Activated T-cell treated with anti-CD3 and anti-CD28 coated beads, Interleukin-2, amount 50 U/mL, for 4 hours (primary cell): ENCODE measurements at regions not wholly inside any gene's neighbourhood (a gene's known extent, or its start where the extent isn't known, plus 50 kb on each side); places are given as distances from the start of the nearest gene placed in this dataset.

ENCODE experiments used
- ATAC-seq, 2 donors: fragments of 200-7000 bp; cut with Tn5 transposase; one replicate each; pipeline ENCODE4 v1.10.0; 2021
- DNase-seq: peaks from one replicate; pipeline ENCODE4 v3.0.0-alpha.2; 2020
- H3K27me3 Mint-ChIP-seq: one replicate; pipeline ENCODE4 v1.8.0; 2021; ENCODE audit warnings: low read depth, mixed read lengths
- H3K36me3 Mint-ChIP-seq: one replicate; pipeline ENCODE4 v1.8.0; 2022; ENCODE audit warnings: mixed read lengths; ENCODE audit not compliant: insufficient read depth
- H3K4me1 Mint-ChIP-seq: one replicate; pipeline ENCODE4 v1.8.0; 2021; ENCODE audit warnings: low read depth, mixed read lengths
- H3K4me3 Mint-ChIP-seq: one replicate; pipeline ENCODE4 v1.8.0; 2021; ENCODE audit warnings: mild to moderate bottlenecking, moderate library complexity, mixed read lengths
- H3K9me3 Mint-ChIP-seq: one replicate; pipeline ENCODE4 v1.8.0; 2021; ENCODE audit warnings: mixed read lengths

- no peak for ATAC-seq
Observed at GRCh38 chr17:77606865-77607210, 351.7 kb upstream of the TNRC6C start.

DNA sequence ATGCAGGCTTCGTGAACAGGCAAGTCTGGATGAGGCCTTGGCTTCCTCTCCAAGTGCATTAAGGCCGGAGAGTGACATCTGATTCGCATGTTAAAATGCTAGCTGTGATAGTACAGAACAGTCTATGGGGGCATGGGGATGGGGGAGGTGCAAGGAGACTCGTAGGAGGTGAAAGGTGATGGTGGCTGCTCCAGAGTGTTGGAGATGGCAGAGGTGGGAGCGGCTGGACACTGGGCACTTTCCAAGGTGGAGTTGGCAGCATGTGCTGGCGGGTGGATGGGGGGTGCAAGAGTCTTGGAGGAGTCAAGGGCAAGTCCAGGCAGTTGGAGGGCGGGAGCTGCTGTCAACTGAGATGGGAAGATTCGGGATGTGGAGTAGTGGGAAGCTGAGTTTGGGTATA lies 350.9 kb upstream of the TNRC6C start:
- peaks cover 27% of the 10 kb centered on the region for H3K4me1 Mint-ChIP-seq
- no peaks in the 10 kb centered on the region for H3K27me3 Mint-ChIP-seq
- ATAC-seq (no peak), DNase-seq (no peak)
- no peaks in the 10 kb centered on the region for H3K9me3 Mint-ChIP-seq
- no peak overlapping the region for H3K4me3 Mint-ChIP-seq
- no peaks in the 10 kb centered on the region for H3K36me3 Mint-ChIP-seq

More at GRCh38 chr17:77606865-77607210, 351.7 kb upstream of the TNRC6C start:
- H3K36me3 Mint-ChIP-seq = no peaks in the 10 kb centered on the region
- no peaks in the 10 kb centered on the region for H3K27me3 Mint-ChIP-seq
- H3K4me3 Mint-ChIP-seq = no peak overlapping the region
- no peak for DNase-seq
- H3K9me3 Mint-ChIP-seq = no peaks in the 10 kb centered on the region
- peaks cover 26% of the 10 kb centered on the region for H3K4me1 Mint-ChIP-seq

GRCh38 chr17:77608431-77608830 lies 350.1 kb upstream of the TNRC6C start:
- H3K4me3 Mint-ChIP-seq = no peak overlapping the region
- no peak for ATAC-seq
- H3K4me1 Mint-ChIP-seq = peaks cover 27% of the 10 kb centered on the region
- DNase-seq = no peak
- H3K27me3 Mint-ChIP-seq = no peaks in the 10 kb centered on the region
- H3K36me3 Mint-ChIP-seq = no peaks in the 10 kb centered on the region
- no peaks in the 10 kb centered on the region for H3K9me3 Mint-ChIP-seq

- H3K4me1 Mint-ChIP-seq = peaks cover 27% of the 10 kb centered on the region
- H3K4me3 Mint-ChIP-seq = peak overlapping the region; percentile 66
- H3K36me3 Mint-ChIP-seq = no peaks in the 10 kb centered on the region
- H3K9me3 Mint-ChIP-seq = no peaks in the 10 kb centered on the region
- DNase-seq = peak; percentile 56
- H3K27me3 Mint-ChIP-seq = no peaks in the 10 kb centered on the region
- peak; percentile 98 for ATAC-seq
Observed at GRCh38 chr17:77609553-77610517, 348.7 kb upstream of the TNRC6C start.

DNA sequence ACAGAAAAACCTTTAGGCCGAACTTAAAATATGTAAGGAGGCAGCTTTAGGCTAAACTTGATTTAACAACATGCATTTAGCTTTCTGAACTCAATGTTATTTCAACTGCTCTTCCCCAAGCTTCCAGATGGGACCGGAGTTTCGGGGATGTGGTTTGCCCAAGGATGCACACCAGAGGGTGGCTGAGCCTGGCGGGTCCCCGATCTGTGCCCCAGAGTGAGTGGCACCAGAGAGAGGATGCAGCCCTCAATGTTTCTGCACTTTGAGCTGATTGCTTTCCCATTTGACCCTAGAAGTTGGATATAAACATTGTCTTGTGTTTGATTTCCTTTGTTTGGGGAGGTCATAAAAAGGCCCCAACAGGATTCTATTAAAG lies 348.0 kb upstream of the TNRC6C start:
- Mint-ChIP-seq H3K9me3 (no peaks in the 10 kb centered on the region), H3K27me3 (no peaks in the 10 kb centered on the region), H3K4me3 (peak overlapping the region; percentile 66), H3K36me3 (no peaks in the 10 kb centered on the region), H3K4me1 (peaks cover 27% of the 10 kb centered on the region)
- ATAC-seq (peak; percentile 20 to 30), DNase-seq (no peak)

- Mint-ChIP-seq H3K36me3 (no peaks in the 10 kb centered on the region), H3K27me3 (no peaks in the 10 kb centered on the region)
Observed at GRCh38 chr17:77610972-77611521, 347.5 kb upstream of the TNRC6C start.

GRCh38 chr17:77611791-77612502 lies 346.6 kb upstream of the TNRC6C start:
- Mint-ChIP-seq H3K9me3 (no peaks in the 10 kb centered on the region), H3K4me3 (no peak overlapping the region), H3K4me1 (peaks cover 27% of the 10 kb centered on the region), H3K27me3 (peaks cover 3% of the 10 kb centered on the region), H3K36me3 (no peaks in the 10 kb centered on the region)
- ATAC-seq = no peak
- no peak for DNase-seq

More at GRCh38 chr17:77610972-77611521, 347.5 kb upstream of the TNRC6C start:
- Mint-ChIP-seq H3K4me3 (peak overlapping the region; percentile 66), H3K9me3 (no peaks in the 10 kb centered on the region), H3K4me1 (peaks cover 27% of the 10 kb centered on the region)
- ATAC-seq (no peak), DNase-seq (no peak)

GRCh38 chr17:77613218-77613617 lies 345.3 kb upstream of the TNRC6C start:
- Mint-ChIP-seq H3K4me3 (no peak overlapping the region), H3K36me3 (no peaks in the 10 kb centered on the region), H3K9me3 (no peaks in the 10 kb centered on the region), H3K27me3 (peaks cover 3% of the 10 kb centered on the region), H3K4me1 (peaks cover 32% of the 10 kb centered on the region)
- no peak for ATAC-seq
- DNase-seq = no peak

GRCh38 chr17:77613627-77614026 lies 344.9 kb upstream of the TNRC6C start:
- H3K9me3 Mint-ChIP-seq = no peaks in the 10 kb centered on the region
- DNase-seq (no peak), ATAC-seq (no peak)
- peaks cover 3% of the 10 kb centered on the region for H3K27me3 Mint-ChIP-seq
- H3K36me3 Mint-ChIP-seq = no peaks in the 10 kb centered on the region
- peaks cover 36% of the 10 kb centered on the region for H3K4me1 Mint-ChIP-seq
- no peak overlapping the region for H3K4me3 Mint-ChIP-seq

- Mint-ChIP-seq H3K36me3 (no peaks in the 10 kb centered on the region), H3K9me3 (no peaks in the 10 kb centered on the region), H3K4me3 (no peak overlapping the region), H3K4me1 (peaks cover 24% of the 10 kb centered on the region), H3K27me3 (peaks cover 3% of the 10 kb centered on the region)
- DNase-seq = no peak
- no peak for ATAC-seq
Observed at GRCh38 chr17:77615703-77616253, 342.7 kb upstream of the TNRC6C start.

DNA sequence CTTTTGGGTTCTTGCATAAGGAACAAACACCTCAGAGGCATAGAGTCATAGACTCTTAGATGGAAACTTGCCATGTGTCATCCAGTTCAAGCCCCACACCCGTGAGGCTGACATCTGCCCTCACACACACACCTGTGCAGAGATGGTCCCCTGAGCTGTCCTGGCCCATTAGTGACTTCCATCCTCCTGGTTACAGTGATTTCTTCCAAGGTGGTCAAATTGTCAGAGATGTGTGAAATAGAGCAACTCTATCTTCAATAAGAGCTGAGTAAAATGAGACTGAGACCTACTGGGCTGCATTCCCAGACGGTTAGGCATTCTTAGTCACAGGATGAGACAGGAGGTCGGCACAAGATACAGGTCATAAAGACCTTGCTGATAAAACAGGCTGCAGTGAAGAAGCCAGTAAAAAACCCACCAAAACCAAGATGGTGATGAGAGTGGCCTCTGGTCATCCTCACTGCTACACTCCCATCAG lies 342.2 kb upstream of the TNRC6C start:
- H3K4me3 Mint-ChIP-seq = no peak overlapping the region
- no peaks in the 10 kb centered on the region for H3K36me3 Mint-ChIP-seq
- ATAC-seq = peak in 1 of 2 donors; percentile 51
- no peaks in the 10 kb centered on the region for H3K9me3 Mint-ChIP-seq
- peaks cover 3% of the 10 kb centered on the region for H3K27me3 Mint-ChIP-seq
- peaks cover 19% of the 10 kb centered on the region for H3K4me1 Mint-ChIP-seq
- no peak for DNase-seq

DNA sequence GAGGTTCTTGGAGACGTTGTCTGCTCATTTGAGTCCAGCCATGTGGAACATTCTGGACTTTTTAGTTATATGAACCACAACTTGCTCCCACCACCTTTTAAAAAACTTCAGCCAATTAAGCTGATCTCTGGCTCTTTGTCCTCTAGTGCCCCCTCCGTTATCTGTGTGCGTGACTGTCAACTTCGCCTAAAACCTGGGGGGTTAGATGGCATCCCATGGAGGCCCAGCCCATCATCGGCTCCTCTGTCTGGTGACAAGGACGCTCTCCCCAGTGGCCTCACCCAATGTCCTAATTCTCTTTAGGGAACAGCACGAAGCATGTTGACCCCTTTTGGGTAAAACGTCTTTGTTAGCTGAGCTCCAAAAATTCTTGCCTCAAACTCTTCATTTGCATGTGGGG lies 341.0 kb upstream of the TNRC6C start:
- Mint-ChIP-seq H3K27me3 (peaks cover 3% of the 10 kb centered on the region), H3K36me3 (no peaks in the 10 kb centered on the region), H3K4me3 (no peak overlapping the region), H3K9me3 (no peaks in the 10 kb centered on the region), H3K4me1 (peaks cover 14% of the 10 kb centered on the region)
- ATAC-seq (no peak), DNase-seq (no peak)

- ATAC-seq (no peak), DNase-seq (no peak)
- Mint-ChIP-seq H3K4me3 (no peak overlapping the region), H3K9me3 (no peaks in the 10 kb centered on the region), H3K36me3 (no peaks in the 10 kb centered on the region), H3K4me1 (peaks cover 14% of the 10 kb centered on the region), H3K27me3 (peaks cover 3% of the 10 kb centered on the region)
Observed at GRCh38 chr17:77618173-77618572, 340.3 kb upstream of the TNRC6C start.

- DNase-seq = no peak
- no peaks in the 10 kb centered on the region for H3K36me3 Mint-ChIP-seq
- H3K4me3 Mint-ChIP-seq = no peak overlapping the region
- ATAC-seq = no peak
- no peaks in the 10 kb centered on the region for H3K9me3 Mint-ChIP-seq
- H3K27me3 Mint-ChIP-seq = peaks cover 3% of the 10 kb centered on the region
- peaks cover 14% of the 10 kb centered on the region for H3K4me1 Mint-ChIP-seq
Observed at GRCh38 chr17:77618731-77619130, 339.8 kb upstream of the TNRC6C start.
